ENCODE measurements at regions not wholly inside any gene's neighbourhood (a gene's known extent, or its start where the extent isn't known, plus 50 kb on each side); places are given as distances from the start of the nearest gene placed in this dataset.
"Not testable (repeated sequence)": the region's sequence is repeated elsewhere in the genome, so short reads cannot be mapped to it uniquely, and the experiment has no call there.

GRCh38 chr1:166630369-166630768, 208.9 kb upstream of the POGK start:
- no peak for DNase-seq

GRCh38 chr1:166638137-166638536, 201.1 kb upstream of the POGK start:
- no peak for DNase-seq

DNA sequence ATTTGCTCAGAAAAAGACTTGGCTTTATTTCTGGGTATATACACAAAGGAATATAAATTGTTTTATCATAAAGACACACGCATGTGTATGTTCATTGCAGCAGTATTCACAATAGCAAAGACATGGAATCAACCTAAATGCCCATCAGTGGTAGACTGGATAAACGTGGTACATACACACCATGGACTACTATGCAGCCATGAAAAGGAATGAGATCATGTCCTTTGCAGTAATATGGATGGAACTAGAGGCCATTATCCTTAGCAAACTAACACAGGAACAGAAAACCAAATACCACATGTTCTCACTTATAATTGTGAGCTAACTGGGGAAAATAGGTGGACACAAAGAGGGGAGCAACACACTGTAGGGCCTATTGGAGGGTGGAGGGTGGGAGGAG, 182.0 kb upstream of the POGK start:
- DNase-seq, result not testable (repeated sequence)

DNA sequence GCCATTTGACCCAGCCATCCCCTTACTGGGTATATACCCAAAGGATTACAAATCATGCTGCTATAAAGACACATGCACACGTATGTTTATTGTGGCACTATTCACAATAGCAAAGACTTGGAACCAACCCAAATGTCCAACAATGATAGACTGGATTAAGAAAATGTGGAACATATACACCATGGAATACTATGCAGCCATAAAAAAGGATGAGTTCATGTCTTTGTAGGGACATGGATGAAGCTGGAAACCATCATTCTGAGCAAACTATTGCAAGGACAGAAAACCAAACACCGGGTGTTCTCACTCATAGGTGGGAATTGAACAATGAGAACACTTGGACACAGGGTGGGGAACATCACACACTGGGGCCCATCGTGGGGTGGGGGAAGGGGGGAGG, 172.5 kb upstream of the POGK start:
- not testable (repeated sequence) for DNase-seq

DNA sequence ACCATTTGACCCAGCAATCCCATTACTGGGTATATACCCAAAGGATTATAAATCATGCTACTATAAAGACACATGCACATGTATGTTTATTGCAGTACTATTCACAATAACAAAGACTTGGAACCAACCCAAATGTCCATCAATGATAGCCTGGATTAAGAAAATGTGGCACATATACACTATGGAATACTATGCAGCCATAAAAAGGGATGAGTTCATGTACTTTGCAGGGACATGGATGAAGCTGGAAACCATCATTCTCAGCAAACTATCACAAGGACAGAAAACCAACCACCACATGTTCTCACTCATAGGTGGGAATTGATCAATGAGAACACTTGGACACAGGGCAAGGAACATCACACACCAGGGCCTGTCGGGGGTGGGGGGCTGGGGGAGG, 171.7 kb upstream of the POGK start:
- DNase-seq, result not testable (repeated sequence)

- DNase-seq, result no peak
These were observed 167.6 kb upstream of the POGK start for GRCh38 chr1:166671627-166672026.

DNA sequence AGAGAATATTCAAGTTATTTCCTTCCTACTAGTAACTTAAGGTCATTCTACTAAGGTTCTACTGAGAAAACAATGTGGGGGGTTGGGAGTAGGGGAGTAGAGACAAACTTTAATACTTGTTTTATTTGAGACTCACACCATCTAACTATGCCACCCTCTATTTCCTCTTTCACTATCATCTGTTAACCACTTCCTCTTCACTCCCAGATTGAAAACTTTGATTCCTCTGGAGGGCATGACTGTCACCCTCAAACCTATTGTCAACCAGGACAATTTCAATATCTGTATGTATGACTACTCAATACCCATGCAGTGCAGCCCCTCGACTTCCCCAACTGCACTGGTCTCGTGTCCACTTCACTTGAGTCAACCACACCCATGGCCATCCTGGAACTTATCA, 165.6 kb upstream of the POGK start:
- no peak for DNase-seq

- no peak for DNase-seq
These were observed 164.1 kb upstream of the POGK start for GRCh38 chr1:166675213-166675612.

DNA sequence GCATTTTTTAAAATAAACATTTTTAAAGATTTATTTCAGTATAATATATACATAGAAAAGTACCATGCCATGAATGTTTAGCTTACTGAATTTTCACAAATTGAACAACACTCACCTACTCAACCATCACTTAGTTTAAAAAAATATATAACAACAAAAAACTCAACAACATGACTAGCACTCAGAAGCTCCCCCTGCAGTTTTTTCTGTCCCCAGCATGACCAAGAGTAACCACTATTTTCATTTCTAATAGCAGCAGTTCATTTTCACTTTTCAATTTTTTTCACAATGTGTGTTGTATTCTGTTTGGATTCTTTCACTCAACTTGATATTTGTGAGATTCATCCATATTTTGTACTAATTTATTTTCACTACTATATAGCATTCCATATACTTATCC, 162.3 kb upstream of the POGK start:
- no peak for DNase-seq

DNA sequence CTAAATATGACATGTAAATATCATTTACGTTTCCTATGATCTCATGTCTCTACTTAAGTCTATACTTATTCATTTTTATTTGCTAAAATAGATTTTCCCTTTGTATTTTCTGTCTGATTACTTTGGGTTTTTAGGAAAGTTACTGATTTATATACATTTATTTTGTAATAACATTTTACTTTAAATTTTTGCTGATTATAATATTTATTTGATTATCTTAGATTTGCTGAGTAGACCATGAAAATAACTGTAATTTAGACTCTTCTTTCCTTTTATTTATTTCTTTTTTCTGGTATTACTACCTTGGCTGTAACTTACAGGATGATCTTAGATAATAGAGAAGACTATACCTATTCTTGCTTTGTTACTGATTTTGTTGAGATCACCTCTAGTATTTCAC, 159.9 kb upstream of the POGK start:
- no peak for DNase-seq

- no peak for DNase-seq
These were observed 156.7 kb upstream of the POGK start for GRCh38 chr1:166682588-166682987.

DNA sequence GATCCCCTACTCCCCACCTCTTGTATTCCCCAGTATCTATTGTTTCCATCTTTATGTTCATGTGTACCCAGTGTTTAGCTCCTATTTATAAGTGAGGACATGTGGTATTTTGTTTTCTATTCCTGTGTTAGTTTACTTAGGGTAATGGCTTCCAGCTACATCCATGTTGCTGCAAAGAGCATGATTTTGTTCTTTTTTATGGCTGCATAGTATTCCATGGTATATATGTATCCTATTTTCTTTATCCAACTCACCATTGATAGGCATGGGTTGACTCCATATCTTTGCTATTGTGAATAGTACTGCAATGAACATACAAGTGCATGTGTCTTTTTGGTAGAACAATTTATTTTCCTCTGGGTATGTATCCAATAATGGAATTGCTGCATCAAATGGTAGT, 154.6 kb upstream of the POGK start:
- DNase-seq, result not testable (repeated sequence)

DNA sequence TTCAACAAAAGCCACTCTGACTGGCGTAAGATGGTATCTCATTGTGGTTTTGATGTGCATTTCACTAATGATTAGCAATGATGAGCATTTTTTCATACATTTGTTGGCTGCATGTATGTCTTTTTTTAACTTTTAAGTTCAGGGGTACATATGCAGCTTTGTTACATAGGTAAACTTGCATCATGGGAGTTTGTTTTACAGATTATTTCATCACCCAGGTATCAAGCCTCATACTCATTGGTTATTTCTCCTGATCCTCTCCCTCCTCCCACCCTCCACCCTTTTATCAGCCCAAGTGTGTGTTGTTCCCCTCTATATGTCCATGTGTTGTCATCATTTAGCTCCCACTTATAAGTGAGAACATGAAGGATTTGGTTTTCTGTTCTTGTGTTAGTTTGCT, 154.1 kb upstream of the POGK start:
- no peak for DNase-seq

GRCh38 chr1:166685891-166686290, 153.4 kb upstream of the POGK start:
- DNase-seq, result not testable (repeated sequence)

DNA sequence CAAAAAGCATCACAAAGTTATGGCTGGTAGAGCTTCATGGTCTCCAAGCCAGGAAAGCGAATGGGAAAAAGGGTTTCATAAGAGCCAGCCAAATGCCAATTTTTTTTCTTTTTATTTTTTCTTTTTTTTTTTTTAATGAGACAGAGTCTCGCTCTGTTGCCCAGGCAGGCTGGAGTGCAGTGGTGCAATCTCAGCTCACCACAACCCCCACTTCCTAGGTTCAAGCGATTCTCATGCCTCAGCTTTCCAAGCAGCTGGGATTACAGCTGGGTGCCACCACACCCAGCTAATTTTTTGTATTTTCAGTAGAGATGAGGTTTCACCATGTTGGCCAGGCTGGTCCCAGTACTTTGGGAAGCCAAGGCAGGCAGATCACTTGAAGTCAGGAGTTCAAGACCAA, 148.7 kb upstream of the POGK start:
- DNase-seq, result not testable (repeated sequence)

- no peak for DNase-seq
These were observed 147.8 kb upstream of the POGK start for GRCh38 chr1:166691476-166691875.

GRCh38 chr1:166692346-166692745, 146.9 kb upstream of the POGK start:
- DNase-seq, result no peak

DNA sequence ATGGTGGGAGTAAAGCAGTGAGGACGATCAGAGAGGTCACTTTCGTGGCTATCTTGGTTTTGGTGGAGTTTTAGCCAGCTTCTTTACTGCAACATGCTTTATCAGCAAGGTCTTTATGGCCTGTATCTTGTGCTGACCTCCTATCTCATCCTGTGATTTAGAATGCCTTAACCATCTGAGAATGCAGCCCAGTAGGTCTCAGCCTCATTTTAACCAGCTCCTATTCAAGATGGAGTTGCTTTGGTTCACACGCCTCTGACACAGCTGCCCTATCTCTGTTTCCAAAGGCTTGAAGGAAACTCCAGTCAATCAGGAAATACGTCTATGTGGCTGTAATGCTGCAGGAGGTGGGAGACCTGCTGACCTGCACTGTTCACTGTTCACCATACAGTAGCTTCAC, 146.1 kb upstream of the POGK start:
- DNase-seq, result no peak

DNA sequence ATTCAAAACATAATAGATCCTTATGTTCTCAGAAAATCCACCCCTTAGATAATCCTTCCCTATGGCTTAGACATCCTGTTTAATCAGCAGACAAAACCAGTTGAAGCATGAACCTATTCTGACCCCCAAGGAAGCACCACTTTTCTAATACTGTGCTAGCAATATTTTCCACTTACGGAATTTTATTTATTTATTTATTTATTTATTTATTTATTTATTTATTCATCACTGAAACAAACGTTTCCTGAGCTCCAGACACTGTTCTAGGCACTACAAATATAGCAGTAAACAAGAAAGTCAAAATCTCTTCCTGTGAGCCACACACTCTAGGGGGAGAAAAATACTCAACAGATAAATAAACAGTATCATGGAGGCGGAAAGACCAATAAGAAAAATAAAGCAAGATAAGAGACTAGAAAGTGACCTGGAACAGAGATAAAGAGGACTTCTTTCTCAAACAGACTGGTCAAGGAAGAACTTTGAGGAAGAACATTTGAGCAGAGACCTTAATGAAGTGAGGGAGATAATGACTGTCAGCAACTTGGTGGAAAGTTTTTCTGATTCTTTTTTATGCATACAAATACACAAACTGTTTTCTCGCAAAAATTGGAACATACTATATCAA, 145.5 kb upstream of the POGK start:
- DNase-seq, result no peak

DNA sequence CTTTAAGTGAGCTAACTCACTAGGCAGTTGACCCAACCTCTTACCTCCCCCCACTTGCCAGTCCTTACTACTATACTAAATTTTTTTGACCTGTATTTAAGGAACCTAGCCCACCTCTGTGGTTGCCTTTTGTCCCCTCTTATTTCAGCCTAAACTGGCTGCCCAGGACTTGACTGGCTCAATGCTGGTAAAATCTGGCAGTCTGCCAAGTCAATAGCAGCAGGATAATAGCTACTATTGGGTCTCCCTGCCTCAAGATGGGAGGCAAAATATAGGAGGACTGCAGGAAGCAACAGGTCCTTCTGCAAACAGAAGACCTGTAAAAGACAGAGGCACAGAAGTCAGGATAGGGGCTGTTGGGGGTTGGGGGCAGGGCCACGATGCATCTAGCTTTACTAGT, 144.2 kb upstream of the POGK start:
- no peak for DNase-seq

- not testable (repeated sequence) for DNase-seq
These were observed 143.4 kb upstream of the POGK start for GRCh38 chr1:166695834-166696233.

GRCh38 chr1:166698771-166699170, 140.5 kb upstream of the POGK start:
- no peak for DNase-seq

DNA sequence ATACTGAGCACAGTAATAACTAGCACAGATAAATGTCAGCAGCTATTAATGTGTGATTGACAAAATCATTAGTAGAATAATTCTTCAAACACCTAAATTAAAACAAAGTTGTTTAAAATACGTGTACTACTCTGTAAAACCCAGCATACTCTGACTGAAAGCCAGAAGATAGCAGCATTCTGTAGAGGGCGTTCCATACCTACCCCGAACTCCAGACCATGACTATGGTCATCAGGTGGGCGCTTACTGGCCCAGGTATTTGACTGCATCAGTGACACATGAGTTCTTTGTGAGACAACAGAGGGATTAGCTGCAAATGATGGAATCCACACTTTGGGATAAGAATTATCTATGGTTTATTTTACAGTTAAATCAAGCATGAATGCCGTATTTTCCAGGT, 139.7 kb upstream of the POGK start:
- DNase-seq, result no peak

- no peak for DNase-seq
These were observed 138.6 kb upstream of the POGK start for GRCh38 chr1:166700696-166701095.

- DNase-seq, result no peak
These were observed 137.6 kb upstream of the POGK start for GRCh38 chr1:166701603-166702100.

- no peak for DNase-seq
These were observed 136.1 kb upstream of the POGK start for GRCh38 chr1:166703141-166703540.
